ENCODE measurements at regions not wholly inside any gene's neighbourhood (a gene's known extent, or its start where the extent isn't known, plus 50 kb on each side); places are given as distances from the start of the nearest gene placed in this dataset.

DNA sequence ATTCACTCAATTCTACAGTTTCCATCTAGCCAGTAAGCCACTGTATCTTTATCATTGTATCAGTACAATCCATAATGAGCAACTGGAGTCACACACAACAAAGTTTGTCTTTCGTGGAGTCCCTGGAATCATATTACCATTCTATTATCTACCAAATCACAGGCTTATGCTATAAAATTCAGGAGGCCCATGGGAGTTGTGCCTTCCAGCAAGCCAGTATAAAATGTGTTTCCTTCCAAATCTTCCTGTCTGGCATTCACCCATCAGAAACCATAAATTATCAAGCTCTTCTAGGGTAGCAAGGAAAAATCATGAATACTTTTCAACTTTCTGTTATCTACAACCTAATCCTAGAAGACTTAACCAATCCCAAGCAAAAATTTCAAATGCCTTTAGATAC is 1383.3 kb upstream of the PCDH7 start:
- TF ChIP-seq POLR2A (IDR thresholded peaks at IDR 0.05; ENCODE audit: low read length) (no peak), GATA1 (IDR thresholded peaks at IDR 0.05; ENCODE audit: low read depth, low read length) (no peak)
